IMR-90 (cell line): ENCODE measurements at regions not wholly inside any gene's neighbourhood (a gene's known extent, or its start where the extent isn't known, plus 50 kb on each side); places are given as distances from the start of the nearest gene placed in this dataset.

ENCODE experiments used
- ATAC-seq: fragments of 200-7000 bp; cut with Tn5 transposase; 2 replicates; pipeline ENCODE4 v1.9.1; 2020; ENCODE audit warnings: low read depth, mild to moderate bottlenecking, moderate library complexity
- BruUV-seq: library from RNA; stranded (reverse); fragments of 400-500 nt; replicated peaks from 2 replicates; lab custom pipeline; 2021; lab: Mats Ljungman, UMichigan
- CTCF ChIA-PET: fragments of 300-600 bp; formaldehyde crosslinking; extraction: SDS; loops from one replicate; lab custom pipeline; 2021; ENCODE audit warnings: antibody characterized with exemption; lab: Yijun Ruan, JAX
- POLR2A ChIA-PET: fragments of 300-600 bp; sonication (Branson Sonifier 250); formaldehyde crosslinking; loops from one replicate; lab custom pipeline; 2022; ENCODE audit warnings: antibody characterized with exemption; ENCODE audit not compliant: unreplicated experiment; lab: Charles Lee
- DNase-seq: peaks from one replicate; pipeline ENCODE4 v3.0.0; 2013
- H2AFZ ChIP-seq: replicated peaks from 2 replicates; pipeline ENCODE3; 2013; ENCODE audit warnings: low read length, mild to moderate bottlenecking; ENCODE audit not compliant: poor library complexity
- H2AK5ac ChIP-seq: 2 replicates; pipeline ENCODE4 v1.6.1; 2013; ENCODE audit warnings: low read depth, low read length, inconsistent platforms
- H2AK9ac ChIP-seq: replicated peaks from 2 replicates; pipeline ENCODE3; 2013; ENCODE audit warnings: mild to moderate bottlenecking, low read depth, low read length, moderate library complexity; ENCODE audit not compliant: poor library complexity
- H2BK120ac ChIP-seq: 2 replicates; pipeline ENCODE4 v1.6.1; 2013; ENCODE audit warnings: low read depth, low read length, inconsistent platforms
- H2BK15ac ChIP-seq: 3 replicates; pipeline ENCODE4 v1.6.1; 2013; ENCODE audit warnings: low read depth, low read length, inconsistent platforms
- H2BK20ac ChIP-seq: 2 replicates; pipeline ENCODE4 v1.6.1; 2013; ENCODE audit warnings: low read depth, mild to moderate bottlenecking, inconsistent platforms, low read length, moderate library complexity
- H2BK5ac ChIP-seq: 2 replicates; pipeline ENCODE4 v1.6.1; 2013; ENCODE audit warnings: mild to moderate bottlenecking, low read depth, low read length, inconsistent platforms; ENCODE audit not compliant: poor library complexity, severe bottlenecking
- H3K14ac ChIP-seq: replicated peaks from 2 replicates; pipeline ENCODE4 v1.6.1; 2013; ENCODE audit warnings: low read depth, low read length, inconsistent platforms
- H3K18ac ChIP-seq: 2 replicates; pipeline ENCODE4 v1.6.1; 2013; ENCODE audit warnings: low read depth, low read length, control low read depth
- H3K23ac ChIP-seq: 2 replicates; pipeline ENCODE4 v1.6.1; 2013; ENCODE audit warnings: low read depth, low read length, inconsistent platforms
- H3K27ac ChIP-seq: 2 replicates; pipeline ENCODE4 v1.5.1; 2013; ENCODE audit warnings: mild to moderate bottlenecking, control low read depth, low read length; ENCODE audit not compliant: insufficient read depth
- H3K27me3 ChIP-seq: 2 replicates; pipeline ENCODE4 v1.6.1; 2013; ENCODE audit warnings: low read length; ENCODE audit not compliant: control insufficient read depth, insufficient read depth
- H3K36me3 ChIP-seq: 2 replicates; pipeline ENCODE4 v1.6.1; 2013; ENCODE audit warnings: low read length, mixed read lengths; ENCODE audit not compliant: control insufficient read depth, insufficient read depth
- H3K4ac ChIP-seq: 2 replicates; pipeline ENCODE4 v1.6.1; 2013; ENCODE audit warnings: low read depth, low read length, inconsistent platforms
- H3K4me1 ChIP-seq: 2 replicates; pipeline ENCODE4 v1.6.1; 2013; ENCODE audit warnings: low read length, mixed read lengths; ENCODE audit not compliant: control insufficient read depth, insufficient read depth
- H3K4me2 ChIP-seq: 2 replicates; pipeline ENCODE4 v1.6.1; 2013; ENCODE audit warnings: low read depth, mild to moderate bottlenecking, control low read depth, low read length, moderate library complexity
- H3K4me3 ChIP-seq: 2 replicates; pipeline ENCODE4 v1.5.1; 2013; ENCODE audit warnings: low read depth, mild to moderate bottlenecking, control low read depth, low read length, moderate library complexity; ENCODE audit not compliant: insufficient read depth
- H3K56ac ChIP-seq: 2 replicates; pipeline ENCODE4 v1.6.1; 2013; ENCODE audit warnings: low read length, inconsistent platforms; ENCODE audit not compliant: insufficient read depth; ENCODE audit errors: extremely low read depth
- H3K79me1 ChIP-seq, 2 experiments: 2 replicates each; pipeline ENCODE4 v1.6.1; 2013; ENCODE audit warnings: low read length in 2 of 2, inconsistent platforms in 1 of 2, low read depth in 1 of 2
- H3K9ac ChIP-seq: 2 replicates; pipeline ENCODE4 v1.6.1; 2013; ENCODE audit warnings: low read depth, low read length, control low read depth
- H3K9me1 ChIP-seq: 2 replicates; pipeline ENCODE4 v1.6.1; 2013; ENCODE audit warnings: low read length, inconsistent platforms; ENCODE audit not compliant: insufficient read depth
- H3K9me3 ChIP-seq: 2 replicates; pipeline ENCODE4 v1.6.1; 2013; ENCODE audit warnings: low read length; ENCODE audit not compliant: control insufficient read depth, insufficient read depth
- H4K20me1 ChIP-seq: 2 replicates; pipeline ENCODE4 v1.6.1; 2013; ENCODE audit warnings: low read length, inconsistent platforms; ENCODE audit not compliant: insufficient read depth
- H4K5ac ChIP-seq: 2 replicates; pipeline ENCODE4 v1.6.1; 2013; ENCODE audit warnings: mild to moderate bottlenecking, low read depth, low read length, control low read depth
- H4K8ac ChIP-seq, 2 experiments: 2 replicates each; pipeline ENCODE4 v1.6.1; 2013; ENCODE audit warnings: low read depth in 2 of 2, low read length in 2 of 2, control low read depth in 1 of 2, inconsistent platforms in 1 of 2
- H4K91ac ChIP-seq: 2 replicates; pipeline ENCODE4 v1.6.1; 2013; ENCODE audit warnings: low read depth, low read length, inconsistent platforms; ENCODE audit not compliant: insufficient read depth
- BHLHE40 ChIP-seq: fragments of 150-350 bp; IDR thresholded peaks from 2 replicates; pipeline ENCODE4 v1.6.1; 2016; ENCODE audit warnings: mild to moderate bottlenecking, low read depth, low read length
- CHD1 ChIP-seq: IDR thresholded peaks from 2 replicates; pipeline ENCODE4 v1.6.1; 2012; ENCODE audit warnings: low read depth, low read length, improper control_type of control experiment
- MAZ ChIP-seq: IDR thresholded peaks from 2 replicates; pipeline ENCODE4 v1.6.1; 2012; ENCODE audit warnings: low read depth, mild to moderate bottlenecking, low read length, improper control_type of control experiment, moderate library complexity, borderline replicate concordance
- RCOR1 ChIP-seq: IDR thresholded peaks from 2 replicates; pipeline ENCODE4 v1.6.1; 2012; ENCODE audit warnings: mild to moderate bottlenecking, low read length, improper control_type of control experiment; ENCODE audit not compliant: insufficient replicate concordance
- USF2 ChIP-seq: fragments of 150-350 bp; IDR thresholded peaks from 2 replicates; pipeline ENCODE4 v1.6.1; 2017; ENCODE audit warnings: mild to moderate bottlenecking, antibody characterized with exemption, low read length, low read depth
- dilution Hi-C: fragments of 300-500 bp; cut with HindIII; formaldehyde crosslinking; loops from one replicate; pipeline ENCODE4 v1.14.3; 2018; ENCODE audit warnings: low sequenced_read_pairs; ENCODE audit not compliant: unreplicated experiment
- in situ Hi-C: fragments of 300-500 bp; cut with MboI; formaldehyde crosslinking; loops from 3 replicates; pipeline ENCODE4 v1.14.3; 2019; ENCODE audit warnings: low sequenced_read_pairs, inconsistent platforms, mixed read lengths
- intact Hi-C: fragments of 100-400 bp; cut with micrococcal nuclease; formaldehyde crosslinking; loops from 2 replicates; pipeline ENCODE4 v1.10.0; 2022

GRCh38 chr20:55893031-55893430 is 112.3 kb downstream of the CBLN4 start:
- H3K4ac ChIP-seq = no peak overlapping the region
- H4K5ac ChIP-seq = no peak overlapping the region
- H3K4me2 ChIP-seq = no peak overlapping the region
- no peak overlapping the region for H2AK5ac ChIP-seq
- POLR2A ChIA-PET = no interaction called here
- intact Hi-C loops (no loop called here), in situ Hi-C loops (no loop called here), dilution Hi-C loops (no loop called here)
- H3K4me3 ChIP-seq = no peak overlapping the region
- H3K27me3 ChIP-seq = no peaks in the 10 kb centered on the region
- H3K9me3 ChIP-seq = peaks cover 13% of the 10 kb centered on the region
- CTCF ChIA-PET = no interaction called here
- H3K36me3 ChIP-seq = no peaks in the 10 kb centered on the region
- H3K9ac ChIP-seq = no peak overlapping the region
- H3K9me1 ChIP-seq = no peaks in the 10 kb centered on the region
- H3K18ac ChIP-seq = no peak overlapping the region
- H4K8ac ChIP-seq = no peak overlapping the region
- H3K27ac ChIP-seq = no peak overlapping the region
- no peak overlapping the region for H2BK20ac ChIP-seq
- H2BK15ac ChIP-seq = no peak overlapping the region
- H3K23ac ChIP-seq = no peak overlapping the region
- no peak for DNase-seq
- no peaks in the 10 kb centered on the region for H3K4me1 ChIP-seq
- H2BK120ac ChIP-seq = no peak overlapping the region
- no peak overlapping the region for H2BK5ac ChIP-seq
- H3K14ac ChIP-seq = no peak overlapping the region
- H3K79me1 ChIP-seq = no peaks in the 10 kb centered on the region
- no peak for ATAC-seq
- H2AK9ac ChIP-seq = no peak overlapping the region
- H4K20me1 ChIP-seq = no peaks in the 10 kb centered on the region
- no peak overlapping the region for H4K91ac ChIP-seq
- H2AFZ ChIP-seq = no peak overlapping the region
- H3K56ac ChIP-seq = no peak overlapping the region
- TF ChIP-seq MAZ (no peak), RCOR1 (no peak), USF2 (no peak), BHLHE40 (no peak), CHD1 (no peak)
- no TSS peak for BruUV-seq
